ENCODE measurements at regions not wholly inside any gene's neighbourhood (a gene's known extent, or its start where the extent isn't known, plus 50 kb on each side); places are given as distances from the start of the nearest gene placed in this dataset.
"Not testable (repeated sequence)": the region's sequence is repeated elsewhere in the genome, so short reads cannot be mapped to it uniquely, and the experiment has no call there.

DNA sequence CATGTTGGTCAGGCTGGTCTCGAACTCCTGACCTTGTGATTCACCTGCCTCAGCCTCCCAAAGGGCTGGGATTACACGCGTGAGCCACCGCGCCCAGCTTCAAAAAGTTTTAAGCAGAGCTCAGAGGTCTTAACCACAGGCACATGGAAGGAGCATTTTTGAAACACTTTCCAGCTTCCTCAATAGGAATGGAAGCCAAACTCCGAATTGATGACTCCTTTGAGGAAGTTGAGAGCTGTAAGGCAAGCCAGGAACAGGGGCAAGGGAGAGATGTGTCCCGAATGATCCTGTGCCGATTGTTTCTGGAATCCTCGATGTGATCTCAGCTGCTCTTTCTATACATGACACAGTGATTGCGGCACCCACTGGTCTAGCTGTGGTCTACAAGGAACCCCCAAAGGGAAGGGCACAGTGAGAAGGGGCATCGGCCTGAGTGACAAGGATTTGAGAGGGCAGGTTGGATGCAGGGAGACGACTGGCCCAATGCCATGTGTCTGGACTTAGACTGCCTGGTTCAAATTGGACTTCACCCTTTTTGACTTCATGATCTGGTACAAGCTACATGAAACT, 116.2 kb downstream of the ADRA2C start:
- not testable (repeated sequence) for DNase-seq

DNA sequence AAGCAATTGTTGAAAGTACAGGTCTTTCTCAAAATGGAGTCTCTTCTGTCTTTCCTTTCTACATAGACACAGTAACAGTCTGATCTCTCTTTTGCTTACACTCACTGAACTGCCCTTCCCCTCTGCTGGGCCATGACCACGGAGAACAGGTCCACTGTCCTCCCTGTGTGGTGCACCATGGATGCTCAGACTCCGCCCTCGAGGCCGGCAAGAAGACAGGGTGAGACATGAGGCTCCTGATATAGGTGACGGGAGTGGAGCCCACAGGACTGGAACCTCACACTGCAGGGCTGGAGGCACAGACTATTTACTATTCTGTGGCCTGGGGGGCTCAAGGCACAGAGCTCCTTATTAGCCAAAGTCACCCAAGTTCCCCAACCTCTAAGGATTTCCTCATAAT, 118.1 kb downstream of the ADRA2C start:
- not testable (repeated sequence) for DNase-seq

DNA sequence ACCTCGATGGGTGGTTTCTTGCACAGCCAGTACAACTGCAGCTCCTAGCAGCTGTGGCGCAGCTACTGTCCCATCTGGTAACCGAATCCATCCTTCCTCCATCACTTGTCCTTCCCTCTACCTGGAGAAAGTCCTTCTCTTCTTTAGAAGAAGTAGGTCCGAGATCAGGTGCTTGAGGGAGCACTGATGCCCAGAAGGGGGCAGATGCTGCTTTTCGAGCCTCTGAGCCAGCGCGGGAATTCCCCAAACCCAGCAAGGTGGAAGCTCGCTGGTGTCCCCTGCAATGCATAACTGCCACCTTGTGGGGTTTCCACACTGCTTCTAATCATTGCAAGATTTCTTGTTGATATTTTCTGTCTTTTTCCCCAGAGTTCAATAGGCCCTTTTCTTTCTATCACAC, 127.4 kb downstream of the ADRA2C start:
- not testable (repeated sequence) for DNase-seq

DNA sequence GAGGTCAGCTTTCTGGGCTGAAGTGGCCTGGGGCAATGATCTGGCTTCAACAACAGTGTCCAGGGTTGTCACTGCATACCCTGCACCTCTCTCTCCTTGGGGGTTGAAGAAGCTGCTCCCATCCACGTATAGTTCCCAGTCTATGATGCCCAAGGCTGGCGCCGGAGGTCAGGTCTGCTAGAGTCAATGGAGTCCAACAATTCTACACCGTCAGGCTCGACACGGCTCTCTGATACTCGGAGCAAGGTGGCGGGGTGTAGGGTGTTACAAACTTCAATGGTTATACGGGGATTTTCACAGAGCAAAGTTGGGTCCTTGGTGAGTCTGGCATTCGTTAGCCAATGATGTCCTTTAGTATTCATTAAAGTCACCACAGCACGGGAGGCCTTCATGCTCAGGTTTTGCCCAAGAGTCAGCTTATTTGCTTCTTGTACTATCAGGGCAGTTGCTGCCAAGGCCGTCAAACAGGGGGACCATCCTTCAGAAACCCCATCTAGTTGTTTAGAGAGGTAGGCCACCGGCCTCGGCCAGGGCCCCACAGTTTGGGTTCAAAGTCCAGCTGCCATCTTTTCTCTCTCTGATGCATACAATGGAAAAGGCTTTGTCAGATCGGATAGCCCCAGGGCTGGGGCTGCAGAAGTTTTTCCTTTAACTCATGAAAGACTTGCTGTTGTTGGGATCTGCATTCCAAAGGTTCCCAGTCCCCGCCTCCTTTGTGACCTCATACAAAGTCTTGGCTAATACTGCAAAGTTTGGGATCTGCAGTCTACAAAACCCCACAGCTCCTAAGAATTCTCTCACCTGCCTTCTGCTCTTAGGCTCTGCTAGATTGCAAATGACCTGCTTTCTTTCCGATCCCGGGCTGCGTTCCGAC, 128.1 kb downstream of the ADRA2C start:
- not testable (repeated sequence) for DNase-seq

DNA sequence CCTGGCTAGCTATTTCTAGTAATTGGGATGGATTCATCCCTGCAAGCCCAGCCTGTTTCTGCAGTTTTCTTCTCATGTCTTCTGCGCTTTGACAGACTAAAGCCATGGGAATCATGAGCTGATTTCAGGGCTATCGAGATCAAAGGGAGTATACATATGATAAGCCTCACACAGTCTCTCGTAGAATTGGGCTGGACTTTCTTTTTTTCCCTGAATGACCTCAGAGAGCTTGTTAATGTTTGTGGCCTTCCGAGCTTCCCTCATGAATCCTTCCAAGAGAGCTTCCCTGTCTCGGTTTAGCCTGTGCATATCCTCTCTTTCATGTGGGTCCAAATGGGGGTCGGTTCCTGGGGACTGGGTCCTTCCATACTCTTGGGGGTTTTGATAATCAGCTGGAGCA, 130.3 kb downstream of the ADRA2C start:
- DNase-seq, result no peak

DNA sequence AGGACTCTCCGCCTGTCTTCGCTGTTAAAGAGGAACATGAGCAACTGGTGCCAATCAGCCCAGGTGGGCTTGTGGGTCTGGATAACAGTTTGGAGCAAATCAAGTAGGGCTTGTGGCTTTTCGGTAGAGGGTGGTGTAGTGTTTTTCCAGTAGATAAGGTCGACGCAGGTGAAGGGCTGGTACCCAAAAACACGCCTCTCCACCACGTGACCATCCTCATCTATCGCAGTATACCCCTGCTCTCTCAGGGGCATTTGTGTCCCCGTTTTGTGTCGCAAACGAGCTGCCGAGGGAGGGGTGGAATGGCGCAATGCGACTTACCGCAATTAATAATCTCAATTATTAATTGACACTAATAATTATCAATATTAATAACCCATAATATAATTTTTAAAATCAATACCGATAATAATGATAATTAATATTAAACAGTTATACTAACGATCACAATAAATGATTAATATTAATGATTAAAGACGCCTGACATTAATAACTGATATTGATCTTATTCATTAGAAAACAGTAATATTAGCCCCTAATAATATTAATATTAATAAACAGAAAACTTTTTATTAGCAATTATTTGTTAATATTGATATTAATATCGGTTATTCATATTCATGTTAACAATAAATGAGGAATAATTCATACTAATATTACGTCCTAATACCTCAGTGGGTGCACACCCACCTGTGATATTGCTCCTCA, 130.8 kb downstream of the ADRA2C start:
- DNase-seq, result not testable (repeated sequence)

DNA sequence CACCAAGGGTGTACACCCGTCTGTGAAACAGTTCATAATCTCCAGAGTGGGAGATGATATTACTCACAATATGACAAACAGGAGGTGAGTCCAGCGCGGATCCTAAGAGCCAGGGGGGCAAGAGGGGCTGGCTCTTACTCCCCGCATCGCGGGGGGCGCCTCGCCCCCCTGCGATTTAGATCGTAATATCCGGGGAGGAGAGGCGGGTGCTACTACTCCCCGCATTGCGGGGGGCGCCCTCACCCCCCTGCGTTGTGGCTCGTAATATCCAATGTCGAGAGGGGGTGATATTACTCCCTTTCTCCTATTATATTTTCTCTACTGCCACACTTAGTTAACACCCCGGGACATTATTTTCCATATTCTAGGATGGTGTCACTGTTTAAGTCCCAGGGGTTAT, 131.9 kb downstream of the ADRA2C start:
- no peak for DNase-seq

DNA sequence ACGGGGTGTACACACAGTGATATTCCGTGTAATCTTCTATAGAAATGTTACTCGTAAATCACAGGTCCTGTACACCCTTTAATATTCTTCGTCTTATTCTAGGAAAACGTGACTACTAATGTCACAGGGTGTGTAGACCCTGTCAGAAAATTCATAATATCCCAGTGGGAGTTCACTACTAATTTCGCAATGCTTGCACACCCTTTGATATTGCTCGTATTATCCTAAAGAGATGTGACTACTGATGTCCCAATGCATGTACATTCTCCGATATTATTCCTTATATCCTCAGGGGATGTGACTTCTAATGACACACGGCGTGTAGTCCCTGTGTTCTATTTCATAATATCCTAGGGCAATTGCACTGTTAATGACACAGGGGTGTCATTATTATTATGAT, 132.7 kb downstream of the ADRA2C start:
- not testable (repeated sequence) for DNase-seq

DNA sequence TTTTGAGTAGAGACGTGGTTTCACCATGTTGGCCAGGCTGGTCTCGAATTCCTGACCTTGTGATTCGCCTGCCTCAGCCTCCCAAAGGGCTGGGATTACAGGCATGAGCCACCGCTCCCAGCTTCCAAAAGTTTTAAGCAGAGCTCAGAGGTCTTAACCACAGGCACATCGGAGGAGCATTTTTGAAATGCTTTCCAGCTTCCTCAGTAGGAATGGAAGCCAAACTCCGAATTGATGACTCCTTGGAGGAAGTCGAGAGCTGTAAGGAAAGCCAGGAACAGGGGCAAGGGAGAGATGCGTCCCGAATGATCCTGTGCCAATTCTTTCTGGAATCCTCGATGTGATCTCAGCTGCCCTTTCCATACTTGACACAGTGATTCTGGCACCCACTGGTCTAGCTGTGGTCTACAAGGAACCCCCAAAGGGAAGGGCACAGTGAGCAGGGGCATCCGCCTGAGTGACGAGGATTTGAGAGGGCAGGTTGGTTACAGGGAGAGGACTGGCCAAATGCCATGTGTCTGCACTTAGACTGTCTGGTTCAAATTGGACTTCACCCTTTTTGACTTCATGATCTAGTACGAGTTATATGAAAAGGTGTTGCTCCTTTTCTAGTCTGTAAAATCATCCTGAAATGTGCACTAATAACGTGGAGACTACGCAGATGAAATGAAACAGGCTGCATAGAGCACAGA, 138.2 kb downstream of the ADRA2C start:
- DNase-seq, result not testable (repeated sequence)

DNA sequence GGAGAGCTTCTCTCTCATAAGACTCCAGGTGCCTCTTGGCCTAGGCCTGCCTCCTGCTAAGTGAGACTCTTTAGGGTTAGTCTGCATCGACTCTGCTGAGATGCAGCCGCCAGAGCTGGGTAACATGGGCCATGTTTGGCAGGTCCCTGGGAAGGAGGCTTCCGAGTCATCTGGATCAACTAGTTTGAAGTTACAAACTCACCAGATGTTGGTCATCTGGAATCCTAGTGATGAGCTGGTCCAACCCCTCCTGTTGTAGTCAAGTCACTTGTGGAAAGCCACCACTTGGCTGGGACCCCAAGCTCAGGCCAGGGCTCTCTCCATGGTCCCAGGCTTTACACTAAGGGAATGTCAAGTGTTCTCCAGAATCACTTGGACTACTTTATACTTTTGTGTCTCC, 143.4 kb downstream of the ADRA2C start:
- not testable (repeated sequence) for DNase-seq

DNA sequence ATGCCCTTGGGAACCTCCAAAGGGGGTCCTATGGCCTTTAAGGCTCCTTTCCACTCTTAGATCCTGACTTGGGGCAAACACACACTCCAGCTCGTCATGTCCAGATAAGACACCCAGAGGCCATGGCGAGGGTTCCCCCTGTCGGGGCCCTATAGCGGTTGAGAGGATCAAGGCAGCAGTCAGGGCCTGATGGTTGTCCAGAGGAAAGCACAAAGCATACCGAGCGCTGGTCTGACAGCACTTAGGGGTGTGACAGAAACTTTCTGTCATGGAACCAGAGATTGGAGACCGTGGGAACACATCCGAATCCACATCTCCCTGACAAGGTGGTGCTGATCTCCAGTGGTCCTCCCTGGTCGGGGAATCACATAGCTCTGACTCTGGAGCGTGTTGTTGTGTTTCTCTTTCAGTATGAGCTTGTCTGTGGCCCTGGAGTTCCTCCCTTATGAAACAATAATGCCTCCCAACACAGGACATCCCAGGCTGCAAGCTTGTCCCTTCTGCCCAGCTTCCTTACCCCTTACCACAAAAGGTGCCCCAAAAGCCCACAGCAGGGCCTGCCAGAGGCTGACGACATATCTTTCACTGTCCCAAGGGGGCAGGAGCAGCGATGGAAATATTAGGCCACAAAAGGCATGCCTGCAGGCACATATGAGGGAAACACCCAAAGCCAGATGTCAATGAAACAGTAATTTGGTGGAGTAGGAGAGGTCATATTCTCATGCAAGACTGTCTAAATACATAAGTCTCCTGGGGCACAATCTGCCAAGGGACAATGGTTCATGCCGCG, 144.2 kb downstream of the ADRA2C start:
- DNase-seq, result not testable (repeated sequence)

DNA sequence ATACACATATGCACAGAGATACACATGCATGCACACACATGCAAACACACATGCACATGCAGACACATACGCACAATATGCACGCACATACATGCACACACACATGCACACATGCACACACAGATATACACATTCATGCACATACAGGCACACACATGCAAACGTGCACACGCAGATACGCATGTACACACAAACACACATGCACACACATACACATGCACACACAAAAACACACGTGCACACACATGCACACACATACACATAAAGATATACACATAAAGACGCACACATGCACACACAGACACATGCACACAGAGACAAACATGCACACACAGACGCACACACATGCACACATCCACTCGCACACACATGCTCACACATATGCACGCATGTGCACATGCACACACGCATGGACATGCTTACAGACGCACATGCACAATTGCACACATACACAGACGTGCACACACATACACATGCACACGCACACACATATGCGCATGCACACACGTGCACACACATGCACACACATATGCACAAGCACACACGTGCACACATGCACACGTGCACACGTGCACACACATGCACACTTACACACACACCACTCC, 145.2 kb downstream of the ADRA2C start:
- DNase-seq, result no peak

DNA sequence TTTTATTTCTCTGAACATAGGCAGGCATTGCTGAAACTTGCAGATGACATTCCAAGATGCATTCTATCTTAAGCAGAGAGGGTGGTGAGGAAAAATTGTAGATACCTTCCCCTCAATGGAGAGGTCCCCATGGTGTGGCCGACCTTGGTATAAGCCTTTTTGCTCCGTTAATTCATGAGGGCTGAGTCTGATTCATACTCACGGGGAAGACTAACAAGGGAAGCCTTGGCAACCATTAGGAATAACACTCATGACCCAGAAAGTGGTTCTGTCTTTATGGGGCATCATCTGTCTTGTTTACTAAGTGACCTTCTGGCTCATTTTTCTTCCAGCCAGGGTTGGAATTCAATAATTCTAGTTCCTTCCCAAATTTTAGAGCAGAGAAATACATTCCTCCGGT, 148.3 kb downstream of the ADRA2C start:
- not testable (repeated sequence) for DNase-seq

DNA sequence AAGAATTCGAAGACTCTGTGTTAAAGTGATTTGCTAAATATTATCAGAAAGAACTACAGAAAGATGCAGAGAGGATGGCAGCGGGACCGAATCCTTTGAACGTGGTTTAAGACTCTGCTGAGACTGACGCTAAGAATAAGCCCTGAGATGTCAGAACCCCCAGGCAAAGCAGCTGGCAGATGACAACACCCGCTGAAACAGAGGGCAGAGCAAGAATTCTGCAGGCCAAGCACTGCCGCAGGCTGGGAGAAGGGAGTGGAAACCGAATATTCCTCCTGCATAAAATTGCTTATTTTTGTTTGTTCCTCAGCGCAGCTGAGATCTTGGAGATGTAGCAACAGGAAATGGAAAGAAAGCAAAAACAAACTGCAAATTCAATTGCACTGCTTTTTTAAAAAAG, 153.3 kb downstream of the ADRA2C start:
- not testable (repeated sequence) for DNase-seq

DNA sequence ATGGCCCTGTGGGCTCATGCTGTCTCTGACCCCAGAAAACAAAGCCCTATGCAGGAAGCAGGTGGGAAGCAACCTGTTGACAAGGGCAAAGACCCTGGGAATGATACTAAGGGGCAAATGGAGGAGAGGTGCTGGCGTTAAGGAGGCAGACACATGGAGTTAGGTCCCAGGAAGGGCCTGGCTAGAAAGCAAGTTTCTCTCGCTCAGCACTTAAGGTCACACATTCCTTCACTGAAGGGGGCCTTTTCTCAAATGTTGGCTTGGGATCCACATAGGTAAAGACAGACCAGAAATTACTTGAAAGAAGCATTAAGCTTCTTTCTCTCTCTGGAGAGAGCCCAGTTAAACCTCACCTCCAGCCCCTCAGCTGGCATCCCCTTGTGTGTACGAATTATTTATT, 155.7 kb downstream of the ADRA2C start:
- DNase-seq, result not testable (repeated sequence)

DNA sequence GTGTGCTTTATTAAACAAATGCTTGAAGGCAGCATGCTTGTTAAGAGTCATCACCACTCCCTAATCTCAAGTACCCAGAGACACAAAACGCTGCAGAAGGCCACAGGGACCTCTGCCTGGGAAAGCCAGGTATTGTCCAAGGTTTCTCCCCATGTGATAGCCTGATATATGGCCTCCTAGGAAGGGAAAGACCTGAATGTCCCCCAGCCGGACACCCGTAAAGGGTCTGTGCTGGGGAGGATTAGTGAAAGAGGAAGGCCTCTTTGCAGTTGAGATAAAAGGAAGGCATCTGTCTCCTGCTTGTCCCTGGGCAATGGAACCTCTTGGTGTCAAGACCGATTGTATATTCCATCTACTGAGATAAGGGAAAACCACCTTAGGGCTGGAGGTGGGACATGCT, 159.7 kb downstream of the ADRA2C start:
- DNase-seq, result not testable (repeated sequence)

DNA sequence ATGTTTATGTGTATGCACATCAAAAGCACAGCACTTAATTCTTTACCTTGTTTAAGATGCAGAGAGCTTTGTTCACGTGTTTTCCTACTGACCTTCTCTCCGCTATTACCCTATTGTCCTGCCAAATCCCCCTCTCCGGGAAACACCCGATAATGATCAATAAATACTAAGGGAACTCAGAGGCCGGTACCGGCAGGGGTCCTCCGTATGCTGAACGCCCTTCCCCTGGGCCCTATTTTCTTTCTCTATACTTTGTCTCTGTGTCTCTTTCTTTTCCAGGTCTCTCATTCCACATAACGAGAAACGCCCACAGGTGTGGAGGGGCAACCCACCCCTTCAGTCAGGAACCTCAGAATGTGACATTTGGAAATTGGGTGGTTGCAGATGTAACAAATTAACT, 160.1 kb downstream of the ADRA2C start:
- not testable (repeated sequence) for DNase-seq

DNA sequence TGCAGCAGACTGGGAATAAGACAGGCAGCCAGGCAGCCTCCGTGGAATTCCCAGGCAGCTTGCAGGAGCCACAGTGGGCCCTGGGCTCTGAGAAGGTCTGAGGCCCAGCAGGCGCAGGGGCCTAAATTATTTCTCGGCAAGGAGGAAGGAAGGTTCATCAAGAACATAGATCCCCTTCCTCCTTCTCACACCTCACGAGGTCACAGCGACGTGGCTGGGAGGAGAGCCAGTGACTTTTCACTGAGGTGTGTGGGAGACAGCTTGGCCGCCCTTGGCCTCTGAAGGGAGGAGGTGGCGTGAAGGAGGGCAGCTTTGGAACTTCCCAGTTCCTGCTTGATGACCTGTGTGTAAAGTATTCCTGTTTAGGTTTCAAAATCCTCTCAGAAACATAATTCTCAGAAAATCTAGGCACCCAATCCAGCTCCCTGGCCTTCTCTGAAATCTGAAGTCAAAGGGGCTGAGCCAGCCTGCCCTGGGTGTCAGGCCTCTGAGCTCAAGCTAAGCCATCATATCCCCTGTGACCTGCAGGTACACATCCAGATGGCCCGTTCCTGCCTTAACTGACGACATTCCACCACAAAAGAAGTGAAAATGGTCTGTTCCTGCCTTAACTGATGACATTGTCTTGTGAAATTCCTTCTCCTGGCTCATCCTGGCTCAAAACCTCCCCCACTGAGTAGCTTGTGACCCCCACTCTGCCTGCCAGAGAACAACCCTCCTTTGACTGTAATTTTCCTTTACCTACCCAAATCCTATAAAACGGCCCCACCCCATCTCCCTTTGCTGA, 161.0 kb downstream of the ADRA2C start:
- DNase-seq, result not testable (repeated sequence)

DNA sequence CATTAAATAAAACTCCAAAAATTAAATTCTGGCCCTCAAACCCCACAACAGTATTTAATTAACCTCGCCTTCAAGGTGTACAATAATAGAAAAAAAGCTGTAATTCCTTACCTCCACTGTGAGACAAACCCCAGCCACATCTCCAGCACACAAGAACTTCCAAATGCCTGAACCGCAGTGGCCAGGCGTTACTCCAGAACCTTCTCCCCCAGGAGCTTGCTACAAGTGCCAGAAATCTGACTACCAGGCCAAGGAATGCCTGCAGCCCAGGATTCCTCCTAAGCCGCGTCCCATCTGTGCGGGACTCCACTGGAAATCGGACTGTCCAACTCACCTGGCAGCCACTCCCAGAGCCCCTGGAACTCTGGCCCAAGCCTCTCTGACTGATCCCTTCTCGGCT, 163.2 kb downstream of the ADRA2C start:
- DNase-seq, result not testable (repeated sequence)

DNA sequence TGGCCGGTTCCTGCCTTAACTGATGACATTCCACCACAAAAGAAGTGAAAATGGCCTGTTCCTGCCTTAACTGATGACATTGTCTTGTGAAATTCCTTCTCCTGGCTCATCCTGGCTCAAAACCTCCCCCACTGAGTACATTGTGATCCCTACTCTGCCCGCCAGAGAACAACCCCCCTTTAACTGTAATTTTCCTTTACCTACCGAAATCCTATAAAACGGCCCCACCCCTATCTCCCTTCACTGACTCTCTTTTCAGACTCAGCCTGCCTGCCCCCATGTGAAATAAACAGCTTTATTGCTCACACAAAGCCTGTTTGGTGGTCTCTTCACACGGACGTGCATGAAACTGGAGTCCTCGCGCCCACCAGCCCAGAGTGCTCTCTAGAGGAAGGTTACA, 166.5 kb downstream of the ADRA2C start:
- not testable (repeated sequence) for DNase-seq

DNA sequence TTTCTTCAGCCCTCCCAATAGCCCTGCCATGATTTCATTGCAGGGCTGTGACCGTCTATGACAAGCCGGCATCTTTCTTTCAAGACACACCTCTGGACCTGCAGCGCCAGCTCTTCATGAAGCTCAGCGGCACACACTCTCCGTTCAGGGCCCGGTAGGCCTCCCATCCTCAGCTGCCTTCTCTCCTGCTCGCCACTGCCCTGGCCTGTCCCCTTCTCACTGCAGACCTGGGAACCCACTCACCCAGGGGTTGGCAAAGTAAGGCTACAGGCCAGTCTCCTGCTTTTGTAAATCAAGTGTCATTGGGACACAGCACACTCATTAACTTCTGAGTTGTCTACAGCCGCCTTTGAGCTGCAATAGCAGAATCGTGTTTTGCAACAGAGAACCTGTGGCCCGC, 169.2 kb downstream of the ADRA2C start:
- not testable (repeated sequence) for DNase-seq
